ENCODE measurements at regions not wholly inside any gene's neighbourhood (a gene's known extent, or its start where the extent isn't known, plus 50 kb on each side); places are given as distances from the start of the nearest gene placed in this dataset.
"Not testable (repeated sequence)": the region's sequence is repeated elsewhere in the genome, so short reads cannot be mapped to it uniquely, and the experiment has no call there.

DNA sequence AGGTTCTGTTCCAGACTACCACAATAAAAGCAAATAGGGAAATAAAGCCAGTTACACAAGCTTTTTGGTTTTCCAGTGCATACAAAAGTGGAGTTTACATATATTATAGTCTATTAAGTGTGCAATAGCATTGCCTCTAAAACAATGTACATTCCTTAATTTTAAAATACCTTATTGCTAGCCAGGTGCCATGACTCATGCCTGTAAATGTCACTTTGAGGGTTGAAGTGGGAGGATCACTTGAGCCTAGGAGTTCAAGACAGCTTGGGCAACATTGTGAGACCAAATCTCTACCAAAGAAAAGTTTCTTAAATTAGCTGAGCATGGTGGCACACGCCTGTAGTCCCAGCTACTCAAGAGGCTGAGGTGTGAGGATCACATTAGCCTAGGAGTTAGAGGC is 52.9 kb upstream of the IMP4 start:
- no peak for TF ChIP-seq Cebpa-rat (IDR thresholded peaks at IDR 0.05)
- Histone ChIP-seq H4K20me1 (no peaks in the 10 kb centered on the region), H3K4me2 (no peak overlapping the region), H3K4me1 (peaks cover 0 to 5% (median 0%) of the 10 kb centered on the region in 10 experiments; a peak in 3 of 20 replicates), H3K36me3 (no peaks in the 10 kb centered on the region), H3K9ac (no peak overlapping the region), H3K9me3 (replicated peaks in 1 of 11) (no peaks in the 10 kb centered on the region), H3K4me3 (no peak overlapping the region), H3K27me3 (no peaks in the 10 kb centered on the region), H3K27ac (no peak overlapping the region)

DNA sequence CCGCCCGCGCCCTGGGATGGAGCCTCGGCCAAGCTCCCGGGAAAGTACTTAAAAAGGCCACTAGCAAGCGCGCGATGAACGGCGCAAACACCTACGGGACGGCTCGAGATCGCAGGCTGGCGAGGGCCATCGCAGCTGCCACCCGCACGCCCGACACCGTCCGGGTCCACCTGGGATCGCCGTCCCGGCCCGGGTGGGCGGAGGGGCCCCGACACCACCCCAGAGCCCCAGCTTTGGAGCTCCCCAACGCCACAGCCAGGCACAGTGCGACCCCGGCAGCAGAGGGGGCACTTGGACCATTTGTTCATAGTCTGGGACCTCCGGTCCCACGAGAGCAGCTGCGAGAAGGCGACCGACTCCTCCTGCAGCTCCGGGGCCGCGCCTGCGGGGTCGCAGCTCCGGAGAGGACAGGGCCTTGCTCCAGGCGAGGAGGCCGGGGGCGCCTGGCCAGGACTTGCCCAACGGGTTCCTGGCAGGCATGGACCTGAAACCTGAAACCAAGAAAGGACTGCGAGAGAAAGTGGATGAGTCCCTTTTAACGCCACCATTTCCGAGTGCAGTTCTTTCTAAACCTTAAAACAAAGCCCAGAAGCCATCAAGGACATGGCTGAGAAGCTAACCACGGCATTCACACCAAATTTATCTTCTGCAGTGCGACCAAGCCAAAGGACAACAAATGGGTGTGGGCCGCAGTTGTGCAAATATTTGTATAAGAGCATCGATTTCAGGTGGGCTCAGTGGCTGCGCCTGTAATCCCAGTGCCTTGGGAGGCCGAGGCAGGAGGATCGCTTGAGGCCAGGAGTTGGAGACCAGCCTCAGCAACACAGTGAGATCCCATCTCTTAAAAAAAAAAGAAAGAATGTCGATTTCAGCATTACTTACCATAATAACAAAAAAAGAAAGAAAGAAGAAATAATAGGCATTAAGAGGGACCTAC is 54.0 kb upstream of the IMP4 start:
- no peak for TF ChIP-seq Cebpa-rat (IDR thresholded peaks at IDR 0.05)
- H3K4me2 ChIP-seq, result no peak overlapping the region
- no peaks in the 10 kb centered on the region for H3K36me3 ChIP-seq
- H3K27me3 ChIP-seq, result no peaks in the 10 kb centered on the region
- H3K9me3 ChIP-seq (replicated peaks in 1 of 11), result no peaks in the 10 kb centered on the region
- no peak overlapping the region for H3K27ac ChIP-seq
- no peaks in the 10 kb centered on the region for H4K20me1 ChIP-seq
- no peak overlapping the region for H3K9ac ChIP-seq
- H3K4me3 ChIP-seq, result no peak overlapping the region
- H3K4me1 ChIP-seq, result peaks cover 0 to 5% (median 0%) of the 10 kb centered on the region in 10 experiments; a peak in 3 of 20 replicates

DNA sequence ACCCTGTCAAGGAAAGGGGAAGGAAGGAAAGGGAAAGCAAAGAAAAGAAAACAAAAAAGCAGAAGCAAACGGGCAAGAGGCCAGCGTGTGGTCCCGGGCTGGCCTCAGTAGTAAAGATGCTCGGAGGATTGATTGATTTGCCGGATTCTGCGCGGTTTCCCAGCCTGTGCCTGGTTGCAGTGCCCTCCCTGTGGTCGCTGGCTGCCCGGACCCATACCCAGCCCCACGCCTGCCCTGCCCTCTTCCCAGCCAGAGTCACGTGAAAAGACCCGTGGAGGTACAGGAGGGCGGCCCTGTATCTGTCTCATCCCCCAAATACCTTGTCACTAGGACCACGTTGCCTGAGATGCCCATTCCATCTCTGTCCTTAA is 55.1 kb upstream of the IMP4 start:
- no peaks in the 10 kb centered on the region for H4K20me1 ChIP-seq
- no peak overlapping the region for H3K4me2 ChIP-seq
- H3K27me3 ChIP-seq, result no peaks in the 10 kb centered on the region
- H3K9ac ChIP-seq, result no peak overlapping the region
- no peaks in the 10 kb centered on the region for H3K9me3 ChIP-seq (replicated peaks in 1 of 11)
- no peak overlapping the region for H3K4me3 ChIP-seq
- no peak overlapping the region for H3K27ac ChIP-seq
- H3K4me1 ChIP-seq, result peaks cover 0 to 5% (median 0%) of the 10 kb centered on the region in 10 experiments; a peak in 3 of 20 replicates
- H3K36me3 ChIP-seq, result no peaks in the 10 kb centered on the region
- no peak for TF ChIP-seq Cebpa-rat (IDR thresholded peaks at IDR 0.05)

DNA sequence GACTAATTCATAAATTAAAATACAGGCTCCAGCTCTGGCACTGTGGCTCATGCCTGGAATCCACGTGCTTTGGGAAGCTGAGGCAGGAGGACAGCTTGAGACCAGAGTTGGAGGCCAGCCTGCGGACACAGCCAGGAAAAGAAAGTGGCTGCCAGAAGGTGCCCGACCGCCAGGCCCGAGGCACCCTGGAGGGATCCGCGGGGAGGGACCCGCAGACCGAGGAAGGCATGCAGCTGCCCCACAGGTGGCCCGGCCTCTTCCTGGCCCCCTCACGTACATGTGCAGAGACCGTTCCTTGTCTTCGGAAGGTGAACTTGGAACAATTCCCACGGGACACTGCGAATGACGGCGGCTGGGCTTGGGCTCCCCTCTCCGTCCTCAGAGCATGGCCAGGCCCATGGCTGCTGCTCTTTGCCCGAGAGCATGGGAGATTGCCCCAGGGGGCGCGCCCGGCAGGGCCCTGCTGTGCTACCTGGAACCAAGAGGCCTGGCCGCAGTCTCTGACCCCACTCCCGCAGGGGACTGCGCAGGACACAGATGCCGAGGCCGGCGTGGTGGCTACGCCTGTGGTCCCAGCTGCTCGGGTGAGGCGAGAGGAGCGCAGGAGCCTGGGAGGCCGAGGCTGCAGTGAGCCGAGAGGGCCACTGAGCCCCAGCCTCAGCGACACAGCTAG is 55.6 kb upstream of the IMP4 start:
- H3K9ac ChIP-seq, result no peak overlapping the region
- H3K9me3 ChIP-seq (replicated peaks in 1 of 11), result no peaks in the 10 kb centered on the region
- no peak overlapping the region for H3K4me3 ChIP-seq
- no peak for TF ChIP-seq Cebpa-rat (IDR thresholded peaks at IDR 0.05)
- H3K4me2 ChIP-seq, result no peak overlapping the region
- peaks cover 0 to 5% (median 0%) of the 10 kb centered on the region in 10 experiments; a peak in 3 of 20 replicates for H3K4me1 ChIP-seq
- no peaks in the 10 kb centered on the region for H3K27me3 ChIP-seq
- no peaks in the 10 kb centered on the region for H3K36me3 ChIP-seq
- H4K20me1 ChIP-seq, result no peaks in the 10 kb centered on the region
- no peak overlapping the region for H3K27ac ChIP-seq

DNA sequence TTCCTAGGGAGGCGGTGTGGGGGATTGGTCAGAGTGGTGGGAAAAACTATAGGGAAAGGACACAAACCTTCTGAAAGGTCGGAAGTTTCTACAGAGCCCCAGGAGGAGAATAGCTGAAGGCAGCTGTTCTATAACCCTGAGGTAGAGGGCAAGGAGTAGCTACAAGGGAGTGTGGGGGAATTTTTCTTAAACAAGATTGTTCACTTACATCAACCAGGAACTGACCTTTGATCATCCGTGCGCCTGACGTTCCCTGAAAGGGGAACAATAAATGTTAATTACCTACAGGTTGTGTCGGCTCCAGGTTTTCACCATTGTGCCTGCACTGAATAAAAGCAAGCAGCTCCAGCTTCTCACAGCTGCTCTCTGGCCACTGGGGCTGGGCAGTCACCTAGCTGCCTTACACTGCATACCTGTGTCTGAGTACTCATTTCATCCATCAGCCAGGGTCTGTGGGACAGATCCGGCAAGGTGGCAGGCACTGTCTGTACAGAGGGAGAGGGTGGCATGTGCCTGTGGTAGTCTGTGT is 59.3 kb upstream of the IMP4 start:
- not testable (repeated sequence) for H3K36me3 ChIP-seq; H3K9ac ChIP-seq; H4K20me1 ChIP-seq; H3K4me1 ChIP-seq; H3K4me3 ChIP-seq; H3K4me2 ChIP-seq; H3K27me3 ChIP-seq; H3K9me3 ChIP-seq (replicated peaks in 1 of 11); H3K27ac ChIP-seq

DNA sequence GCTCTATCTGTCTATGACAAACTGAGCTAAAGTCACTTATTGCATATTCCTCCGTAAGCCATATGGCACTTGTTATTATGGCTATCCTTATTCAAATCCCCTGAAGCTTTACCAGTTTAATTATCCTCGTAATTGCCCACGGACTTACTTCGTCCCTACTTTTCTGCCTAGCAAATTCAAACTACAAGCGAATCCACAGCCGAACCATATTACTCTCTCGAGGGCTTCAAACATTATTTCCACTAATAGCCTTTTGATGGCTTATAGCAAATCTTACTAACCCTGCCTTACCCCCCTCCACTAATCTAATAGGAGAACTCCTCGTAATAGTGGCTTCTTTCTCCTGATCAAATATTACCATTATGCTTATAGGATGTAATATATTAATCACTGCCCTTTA is 63.1 kb upstream of the IMP4 start:
- H4K20me1 ChIP-seq; H3K36me3 ChIP-seq; H3K4me2 ChIP-seq; H3K4me3 ChIP-seq; H3K9me3 ChIP-seq (replicated peaks in 1 of 11); H3K9ac ChIP-seq; H3K4me1 ChIP-seq; H3K27me3 ChIP-seq; H3K27ac ChIP-seq: not testable (repeated sequence)

DNA sequence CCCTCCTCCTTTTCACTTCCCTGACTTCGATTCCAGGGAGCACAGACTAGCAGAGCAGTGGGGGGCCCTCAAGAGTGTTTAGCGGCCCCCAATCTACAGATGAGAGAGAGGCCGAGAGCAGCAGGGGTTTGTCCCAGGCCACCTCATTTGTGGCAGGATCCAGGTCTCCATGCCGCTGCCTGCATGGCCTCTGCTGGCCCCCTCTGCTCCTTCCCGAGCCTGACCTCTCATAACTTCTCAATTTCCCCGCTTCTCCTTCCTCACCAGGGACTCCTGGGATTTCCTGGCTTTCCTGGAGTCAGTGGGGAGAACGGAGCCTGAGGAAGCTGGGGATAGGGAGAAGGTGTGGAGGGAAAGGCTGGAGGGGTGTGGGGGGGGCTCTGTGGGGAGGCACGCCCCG is 70.1 kb upstream of the TUBA3E start:
- H3K9me3 ChIP-seq (replicated peaks in 1 of 11), result peaks cover 18 to 24% (median 20%) of the 10 kb centered on the region in 11 experiments
- not testable (repeated sequence) for H3K27ac ChIP-seq, H3K9ac ChIP-seq

DNA sequence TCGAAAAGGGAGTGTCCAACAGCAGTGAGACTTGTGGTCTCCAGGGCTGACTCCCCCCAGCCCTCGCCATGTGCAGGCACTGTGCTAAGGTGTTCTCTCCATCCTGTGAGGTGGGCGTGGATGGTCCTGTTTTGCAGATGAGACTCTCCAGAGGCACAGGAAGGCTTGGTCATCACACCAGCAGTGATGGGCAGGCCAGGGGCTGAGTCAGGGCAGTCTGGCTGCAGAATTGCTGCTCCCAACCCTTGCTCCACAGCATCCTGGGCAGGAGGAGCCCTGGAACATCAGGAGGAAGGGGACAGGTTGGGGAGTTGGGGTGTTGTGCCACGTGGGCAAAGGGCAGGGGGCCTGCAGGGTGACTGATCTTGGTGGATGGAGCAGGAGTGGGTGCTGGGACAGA is 69.3 kb upstream of the TUBA3E start:
- H3K9ac ChIP-seq, H3K36me3 ChIP-seq, H3K27ac ChIP-seq, H4K20me1 ChIP-seq, H3K27me3 ChIP-seq, H3K4me3 ChIP-seq, H3K4me2 ChIP-seq: not testable (repeated sequence)
- Histone ChIP-seq H3K4me1 (peaks cover 0 to 20% (median 18%) of the 10 kb centered on the region in 10 experiments; a peak in 14 of 20 replicates), H3K9me3 (replicated peaks in 1 of 11) (peaks cover 18 to 24% (median 20%) of the 10 kb centered on the region in 11 experiments)

More for the DNA sequence above, 70.1 kb upstream of the TUBA3E start:
- H3K4me2 ChIP-seq, H4K20me1 ChIP-seq, H3K4me3 ChIP-seq, H3K27me3 ChIP-seq, H3K36me3 ChIP-seq: not testable (repeated sequence)
- peaks cover 0 to 12% (median 11%) of the 10 kb centered on the region in 10 experiments; a peak in 13 of 20 replicates for H3K4me1 ChIP-seq

DNA sequence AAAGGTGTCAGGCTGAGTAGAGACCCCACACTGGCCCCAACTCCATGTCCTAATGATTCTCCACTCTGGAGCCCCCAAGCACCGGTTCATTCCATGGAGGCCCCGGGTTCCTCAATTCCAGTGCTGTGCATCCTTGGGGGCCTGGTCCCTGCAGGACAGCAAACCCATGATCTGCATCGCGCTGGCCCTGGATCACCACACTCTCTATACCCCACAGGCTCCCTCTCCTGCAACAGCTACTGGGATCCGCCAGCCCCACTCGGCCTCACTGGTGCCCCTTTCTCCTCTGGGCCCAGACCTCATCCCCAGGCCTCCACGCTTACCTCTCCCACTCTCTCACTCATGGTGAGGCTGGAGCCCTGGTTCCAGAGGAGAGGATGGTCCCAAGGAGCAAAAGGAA is 68.6 kb upstream of the TUBA3E start:
- not testable (repeated sequence) for H3K4me2 ChIP-seq, H3K27ac ChIP-seq, H3K36me3 ChIP-seq, H3K9ac ChIP-seq, H3K4me3 ChIP-seq, H3K27me3 ChIP-seq, H4K20me1 ChIP-seq
- Histone ChIP-seq H3K4me1 (peaks cover 0 to 27% (median 25%) of the 10 kb centered on the region in 10 experiments; a peak in 14 of 20 replicates), H3K9me3 (replicated peaks in 1 of 11) (peaks cover 18 to 24% (median 20%) of the 10 kb centered on the region in 11 experiments)

DNA sequence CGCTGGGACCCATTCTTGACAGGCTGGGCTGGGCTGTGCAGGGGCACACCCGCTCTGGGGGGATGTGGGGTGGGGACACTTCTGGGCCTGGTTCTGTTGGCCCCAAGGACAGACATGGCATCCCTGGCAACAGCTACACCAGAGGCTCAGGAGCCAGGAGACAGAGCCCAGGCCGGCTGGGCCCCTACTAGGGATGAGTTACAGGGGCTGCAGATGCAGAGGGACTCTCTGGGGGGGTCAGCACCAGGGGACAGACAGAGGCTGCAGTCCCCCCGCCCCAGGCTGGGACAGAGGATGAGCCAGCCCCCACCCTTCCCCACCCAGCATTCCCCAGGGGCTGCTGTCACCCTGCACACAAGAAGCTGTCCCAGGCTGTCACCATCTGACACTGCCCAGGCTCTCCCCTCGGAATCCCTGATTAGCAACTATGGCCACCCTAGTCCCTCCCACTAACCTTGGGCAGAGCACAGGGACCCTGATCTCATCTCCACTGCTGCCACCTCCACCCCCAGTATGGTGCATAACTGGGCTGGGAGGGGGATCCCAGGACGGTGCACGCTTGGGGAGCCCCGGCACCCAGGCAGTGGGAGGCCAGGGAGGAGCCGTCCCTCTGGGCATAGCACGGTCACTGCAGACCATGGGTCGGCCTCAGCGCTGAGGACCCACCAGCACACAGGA is 67.5 kb upstream of the TUBA3E start:
- H3K36me3 ChIP-seq, H3K4me3 ChIP-seq, H4K20me1 ChIP-seq, H3K27me3 ChIP-seq, H3K4me2 ChIP-seq, H3K9ac ChIP-seq, H3K27ac ChIP-seq: not testable (repeated sequence)
- Histone ChIP-seq H3K9me3 (replicated peaks in 1 of 11) (peaks cover 9 to 14% (median 13%) of the 10 kb centered on the region in 11 experiments), H3K4me1 (peaks cover 0 to 30% (median 28%) of the 10 kb centered on the region in 10 experiments; a peak in 14 of 20 replicates)

DNA sequence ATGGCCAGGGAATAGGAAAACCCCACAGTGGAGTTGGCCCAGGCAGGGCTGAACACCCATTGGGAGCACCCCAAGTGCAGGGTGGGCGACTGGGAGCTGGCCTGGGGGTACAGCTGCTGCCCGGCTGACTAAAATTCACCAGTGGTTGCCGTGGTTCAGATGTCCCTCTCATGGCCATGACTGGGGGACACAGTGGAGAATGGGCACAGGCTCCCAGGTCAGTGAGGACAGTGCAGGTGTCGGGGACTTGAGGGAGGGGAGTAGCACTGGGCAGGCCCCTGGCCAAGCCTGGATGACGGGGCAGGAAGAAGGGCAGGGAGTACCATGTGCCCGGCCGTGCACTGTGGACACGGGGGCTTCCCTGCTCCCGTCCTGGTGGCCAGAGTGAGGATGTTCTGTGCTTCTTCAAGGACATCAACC is 66.7 kb upstream of the TUBA3E start:
- not testable (repeated sequence) for H3K36me3 ChIP-seq; H3K9me3 ChIP-seq (replicated peaks in 1 of 11); H3K9ac ChIP-seq; H3K27me3 ChIP-seq; H3K4me3 ChIP-seq; H3K27ac ChIP-seq; H4K20me1 ChIP-seq; H3K4me2 ChIP-seq
- peaks cover 0 to 30% (median 28%) of the 10 kb centered on the region in 10 experiments; a peak in 14 of 20 replicates for H3K4me1 ChIP-seq

Data from BLaER1 treated with 17β-estradiol and CSF1 and Interleukin-3, amounts not matched to agents 10 nM and 100 nM (cell line).